Neural progenitor cell (in vitro differentiated cells): ENCODE measurements at regions not wholly inside any gene's neighbourhood (a gene's known extent, or its start where the extent isn't known, plus 50 kb on each side); places are given as distances from the start of the nearest gene placed in this dataset.

Experiments
- EZH2 ChIP-seq: fragments of 200-600 bp; sonication (generic); IDR thresholded peaks from 2 replicates; pipeline ENCODE4 v1.6.1; 2017; ENCODE audit warnings: antibody characterized with exemption, mild to moderate bottlenecking, moderate library complexity
- EZH2phosphoT487 ChIP-seq: fragments of 200-600 bp; sonication (generic); IDR thresholded peaks from 2 replicates; pipeline ENCODE4 v1.6.1; 2017; ENCODE audit warnings: antibody characterized with exemption
- TF ChIP-seq, protein P1 (sequence below): fragments of 200-600 bp; sonication (generic); IDR thresholded peaks from 2 replicates; pipeline ENCODE4 v1.5.1; 2017; ENCODE audit warnings: antibody characterized with exemption, mild to moderate bottlenecking

DNA sequence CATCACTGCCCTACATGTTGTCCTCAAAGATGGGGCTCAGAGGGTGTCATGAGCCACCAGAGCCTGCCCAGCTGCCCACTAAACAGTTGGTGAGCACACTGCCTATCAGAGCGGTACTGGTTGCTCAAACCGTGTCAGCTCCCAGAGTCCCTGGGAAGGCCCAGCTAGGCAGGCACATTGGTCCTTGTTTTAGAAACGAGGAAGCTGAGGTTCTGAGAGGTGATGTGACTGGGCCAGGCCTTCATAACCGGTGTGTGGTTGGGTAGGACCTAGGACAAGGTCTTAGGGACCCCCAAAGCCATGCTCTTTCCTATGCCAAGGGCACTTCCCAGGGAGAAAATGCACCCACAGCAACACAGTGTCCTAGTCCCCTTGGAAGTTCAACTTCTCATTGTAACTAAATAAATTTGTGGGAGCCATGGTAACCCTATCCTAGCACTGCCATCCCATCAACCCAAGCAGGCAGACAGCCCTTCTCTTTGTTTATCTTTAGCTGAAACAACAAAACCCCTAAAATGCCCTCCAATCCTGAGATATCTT is 174.7 kb upstream of the PDE1C start:
- TF ChIP-seq, protein P1, sequence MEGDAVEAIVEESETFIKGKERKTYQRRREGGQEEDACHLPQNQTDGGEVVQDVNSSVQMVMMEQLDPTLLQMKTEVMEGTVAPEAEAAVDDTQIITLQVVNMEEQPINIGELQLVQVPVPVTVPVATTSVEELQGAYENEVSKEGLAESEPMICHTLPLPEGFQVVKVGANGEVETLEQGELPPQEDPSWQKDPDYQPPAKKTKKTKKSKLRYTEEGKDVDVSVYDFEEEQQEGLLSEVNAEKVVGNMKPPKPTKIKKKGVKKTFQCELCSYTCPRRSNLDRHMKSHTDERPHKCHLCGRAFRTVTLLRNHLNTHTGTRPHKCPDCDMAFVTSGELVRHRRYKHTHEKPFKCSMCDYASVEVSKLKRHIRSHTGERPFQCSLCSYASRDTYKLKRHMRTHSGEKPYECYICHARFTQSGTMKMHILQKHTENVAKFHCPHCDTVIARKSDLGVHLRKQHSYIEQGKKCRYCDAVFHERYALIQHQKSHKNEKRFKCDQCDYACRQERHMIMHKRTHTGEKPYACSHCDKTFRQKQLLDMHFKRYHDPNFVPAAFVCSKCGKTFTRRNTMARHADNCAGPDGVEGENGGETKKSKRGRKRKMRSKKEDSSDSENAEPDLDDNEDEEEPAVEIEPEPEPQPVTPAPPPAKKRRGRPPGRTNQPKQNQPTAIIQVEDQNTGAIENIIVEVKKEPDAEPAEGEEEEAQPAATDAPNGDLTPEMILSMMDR: no peak
- no peak for TF ChIP-seq EZH2
- TF ChIP-seq EZH2phosphoT487: no peak
